ENCODE measurements at regions not wholly inside any gene's neighbourhood (a gene's known extent, or its start where the extent isn't known, plus 50 kb on each side); places are given as distances from the start of the nearest gene placed in this dataset.
A peak's percentile ranks its signal among the peaks of the same experiment; 100 is the strongest.

GRCh38 chr7:17472518-17472917 is 174.1 kb downstream of the AHR start:
- Histone ChIP-seq H4K20me1 (ENCODE audit: insufficient read depth, low read length, poor library complexity, severe bottlenecking) (no peaks in the 10 kb centered on the region), H3K79me2 (ENCODE audit: insufficient read depth, low read length) (no peaks in the 10 kb centered on the region), H3K27me3 (ENCODE audit: insufficient read depth, low read length, poor library complexity, severe bottlenecking) (no peaks in the 10 kb centered on the region), H3K4me3 (ENCODE audit: low read length, poor library complexity, severe bottlenecking) (no peak overlapping the region), H2AFZ (ENCODE audit: low read length) (no peak overlapping the region), H3F3A (ENCODE audit: low read depth) (no peaks in the 10 kb centered on the region), H3K36me3 (ENCODE audit: insufficient read depth, low read length) (no peaks in the 10 kb centered on the region), H3K9ac (ENCODE audit: low read depth, low read length, poor library complexity, severe bottlenecking) (no peak overlapping the region), H3K9me2 (replicated peaks; ENCODE audit: low read depth, low read length) (no peaks in the 10 kb centered on the region), H3K4me2 (ENCODE audit: low read depth, low read length, poor library complexity, severe bottlenecking) (no peak overlapping the region), H3K4me1 (ENCODE audit: insufficient read depth, low read length, poor library complexity, severe bottlenecking) (peaks cover 4% of the 10 kb centered on the region), H3K9me3 (ENCODE audit: insufficient read depth, low read depth, low read length) (0 out of 2 replicates have a peak, but pooled peaks cover 4% of the 10 kb centered on the region)
- no peak for TF ChIP-seq EZH2phosphoT487 (IDR thresholded peaks at IDR 0.05; ENCODE audit: borderline replicate concordance)
- TF ChIP-seq, protein P1, sequence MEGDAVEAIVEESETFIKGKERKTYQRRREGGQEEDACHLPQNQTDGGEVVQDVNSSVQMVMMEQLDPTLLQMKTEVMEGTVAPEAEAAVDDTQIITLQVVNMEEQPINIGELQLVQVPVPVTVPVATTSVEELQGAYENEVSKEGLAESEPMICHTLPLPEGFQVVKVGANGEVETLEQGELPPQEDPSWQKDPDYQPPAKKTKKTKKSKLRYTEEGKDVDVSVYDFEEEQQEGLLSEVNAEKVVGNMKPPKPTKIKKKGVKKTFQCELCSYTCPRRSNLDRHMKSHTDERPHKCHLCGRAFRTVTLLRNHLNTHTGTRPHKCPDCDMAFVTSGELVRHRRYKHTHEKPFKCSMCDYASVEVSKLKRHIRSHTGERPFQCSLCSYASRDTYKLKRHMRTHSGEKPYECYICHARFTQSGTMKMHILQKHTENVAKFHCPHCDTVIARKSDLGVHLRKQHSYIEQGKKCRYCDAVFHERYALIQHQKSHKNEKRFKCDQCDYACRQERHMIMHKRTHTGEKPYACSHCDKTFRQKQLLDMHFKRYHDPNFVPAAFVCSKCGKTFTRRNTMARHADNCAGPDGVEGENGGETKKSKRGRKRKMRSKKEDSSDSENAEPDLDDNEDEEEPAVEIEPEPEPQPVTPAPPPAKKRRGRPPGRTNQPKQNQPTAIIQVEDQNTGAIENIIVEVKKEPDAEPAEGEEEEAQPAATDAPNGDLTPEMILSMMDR (conservative IDR thresholded peaks at IDR 0.05; ENCODE audit: low read length) = no peak

- no peak overlapping the region for H3K4me2 ChIP-seq (ENCODE audit: low read depth, low read length, poor library complexity, severe bottlenecking)
- H3K4me3 ChIP-seq (ENCODE audit: low read length, poor library complexity, severe bottlenecking) = no peak overlapping the region
- no peaks in the 10 kb centered on the region for H3F3A ChIP-seq (ENCODE audit: low read depth)
- H3K9me3 ChIP-seq (ENCODE audit: insufficient read depth, low read depth, low read length) = 0 out of 2 replicates have a peak, but pooled peaks cover 4% of the 10 kb centered on the region
- H3K9me2 ChIP-seq (replicated peaks; ENCODE audit: low read depth, low read length) = no peaks in the 10 kb centered on the region
- no peaks in the 10 kb centered on the region for H3K27me3 ChIP-seq (ENCODE audit: insufficient read depth, low read length, poor library complexity, severe bottlenecking)
- no peak overlapping the region for H2AFZ ChIP-seq (ENCODE audit: low read length)
- H3K79me2 ChIP-seq (ENCODE audit: insufficient read depth, low read length) = no peaks in the 10 kb centered on the region
- H3K4me1 ChIP-seq (ENCODE audit: insufficient read depth, low read length, poor library complexity, severe bottlenecking) = peaks cover 4% of the 10 kb centered on the region
- TF ChIP-seq EZH2phosphoT487 (IDR thresholded peaks at IDR 0.05; ENCODE audit: borderline replicate concordance) = no peak
- TF ChIP-seq, protein P1 (conservative IDR thresholded peaks at IDR 0.05; ENCODE audit: low read length) = no peak
- H3K9ac ChIP-seq (ENCODE audit: low read depth, low read length, poor library complexity, severe bottlenecking) = no peak overlapping the region
- no peaks in the 10 kb centered on the region for H4K20me1 ChIP-seq (ENCODE audit: insufficient read depth, low read length, poor library complexity, severe bottlenecking)
- no peaks in the 10 kb centered on the region for H3K36me3 ChIP-seq (ENCODE audit: insufficient read depth, low read length)
Measured at GRCh38 chr7:17472939-17473338, 174.5 kb downstream of the AHR start.

DNA sequence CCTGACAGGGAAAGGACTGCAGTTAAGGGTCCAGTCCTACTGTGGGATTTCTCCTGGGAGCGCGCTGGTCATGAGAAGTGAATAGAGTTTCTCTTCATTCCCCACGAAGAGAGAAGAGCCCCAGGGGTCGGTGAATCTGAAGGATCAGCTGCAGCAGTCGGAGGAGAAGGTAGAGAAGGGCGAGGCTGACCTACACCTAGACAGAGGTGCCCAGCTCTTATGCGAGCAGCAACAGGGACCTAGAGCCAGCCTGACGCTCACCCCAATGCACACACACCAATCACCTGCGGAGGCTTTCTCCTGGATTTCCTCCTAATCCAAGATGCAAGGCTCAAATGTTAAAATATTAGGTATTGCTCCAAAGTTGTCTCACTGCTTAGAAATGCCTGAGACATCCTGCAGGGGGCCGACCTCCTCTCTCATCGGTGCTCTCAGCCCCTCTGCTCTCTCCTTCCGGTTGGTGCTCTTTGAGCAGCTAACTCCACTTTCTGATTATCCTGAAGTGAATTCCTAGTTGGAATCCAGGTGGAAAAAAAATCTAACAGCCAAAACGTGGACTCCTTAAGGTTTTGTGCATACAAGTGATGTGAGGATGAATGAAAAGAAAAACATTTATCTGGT is 176.4 kb downstream of the AHR start:
- H3F3A ChIP-seq (ENCODE audit: low read depth) = no peaks in the 10 kb centered on the region
- no peak overlapping the region for H3K9ac ChIP-seq (ENCODE audit: low read depth, low read length, poor library complexity, severe bottlenecking)
- TF ChIP-seq EZH2phosphoT487 (IDR thresholded peaks at IDR 0.05; ENCODE audit: borderline replicate concordance) = no peak
- TF ChIP-seq, protein P1 (conservative IDR thresholded peaks at IDR 0.05; ENCODE audit: low read length) = peak; percentile 59
- H3K4me3 ChIP-seq (ENCODE audit: low read length, poor library complexity, severe bottlenecking) = no peak overlapping the region
- H2AFZ ChIP-seq (ENCODE audit: low read length) = 0 out of 2 replicates have a peak overlapping the region, but pooled peaks have one; percentile 30
- no peaks in the 10 kb centered on the region for H3K9me2 ChIP-seq (replicated peaks; ENCODE audit: low read depth, low read length)
- H3K79me2 ChIP-seq (ENCODE audit: insufficient read depth, low read length) = no peaks in the 10 kb centered on the region
- H3K27me3 ChIP-seq (ENCODE audit: insufficient read depth, low read length, poor library complexity, severe bottlenecking) = no peaks in the 10 kb centered on the region
- H3K4me2 ChIP-seq (ENCODE audit: low read depth, low read length, poor library complexity, severe bottlenecking) = no peak overlapping the region
- H4K20me1 ChIP-seq (ENCODE audit: insufficient read depth, low read length, poor library complexity, severe bottlenecking) = no peaks in the 10 kb centered on the region
- H3K36me3 ChIP-seq (ENCODE audit: insufficient read depth, low read length) = no peaks in the 10 kb centered on the region
- peaks cover 4% of the 10 kb centered on the region for H3K4me1 ChIP-seq (ENCODE audit: insufficient read depth, low read length, poor library complexity, severe bottlenecking)
- 0 out of 2 replicates have a peak, but pooled peaks cover 4% of the 10 kb centered on the region for H3K9me3 ChIP-seq (ENCODE audit: insufficient read depth, low read depth, low read length)

All from Loucy (cell line).